RWPE1 (cell line): ENCODE measurements at regions not wholly inside any gene's neighbourhood (a gene's known extent, or its start where the extent isn't known, plus 50 kb on each side); places are given as distances from the start of the nearest gene placed in this dataset.

Experiments
- CTCF ChIA-PET: fragments of 350-600 bp; sonication (Branson Sonifier 250); formaldehyde crosslinking; extraction: SDS; loops from one replicate; lab custom pipeline; 2021; lab: Yijun Ruan, JAX
- POLR2A ChIA-PET: fragments of 400-600 bp; formaldehyde crosslinking; extraction: SDS; loops from one replicate; lab custom pipeline; 2020; ENCODE audit warnings: antibody characterized with exemption; ENCODE audit not compliant: low non-redundant PET; lab: Yijun Ruan, JAX
- DNase-seq: peaks from one replicate; pipeline ENCODE4 v3.0.0; 2012; ENCODE audit warnings: low spot score
- H3K27ac ChIP-seq: fragments of 450-650 bp; 2 replicates; pipeline ENCODE4 v1.5.1; 2017
- TF ChIP-seq, protein P1 (sequence below): fragments of 450-650 bp; conservative IDR thresholded peaks from 2 replicates; pipeline ENCODE4 v1.5.1; 2017; ENCODE audit warnings: low read depth, mild to moderate bottlenecking

DNA sequence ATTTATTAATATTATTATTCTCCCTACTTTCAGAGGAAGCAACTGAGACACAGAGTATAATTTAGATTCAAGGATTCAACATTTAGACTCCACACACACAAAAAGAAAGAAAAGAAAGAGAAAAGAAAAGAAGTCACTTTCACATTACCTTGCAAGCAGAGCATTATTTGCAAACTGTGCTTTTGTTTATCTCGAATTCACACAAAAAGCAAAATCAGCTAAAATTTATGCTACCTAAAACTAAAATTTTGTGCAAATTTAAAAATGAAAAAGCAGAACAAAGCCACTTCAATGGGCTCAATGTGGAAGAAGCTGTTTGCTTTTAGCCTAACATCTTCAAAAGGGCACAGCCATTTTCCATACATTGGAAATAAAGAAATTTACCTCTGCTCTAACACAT is 1282.7 kb upstream of the GYPC start:
- ChIA-PET POLR2A (no interaction called here), CTCF (interaction anchor here (0.6 kb wide), 1 partner anchor 285 kb away, joined by 3 read pairs; no protein-coding TSS in a partner anchor)
- DNase-seq: no peak
- TF ChIP-seq, protein P1, sequence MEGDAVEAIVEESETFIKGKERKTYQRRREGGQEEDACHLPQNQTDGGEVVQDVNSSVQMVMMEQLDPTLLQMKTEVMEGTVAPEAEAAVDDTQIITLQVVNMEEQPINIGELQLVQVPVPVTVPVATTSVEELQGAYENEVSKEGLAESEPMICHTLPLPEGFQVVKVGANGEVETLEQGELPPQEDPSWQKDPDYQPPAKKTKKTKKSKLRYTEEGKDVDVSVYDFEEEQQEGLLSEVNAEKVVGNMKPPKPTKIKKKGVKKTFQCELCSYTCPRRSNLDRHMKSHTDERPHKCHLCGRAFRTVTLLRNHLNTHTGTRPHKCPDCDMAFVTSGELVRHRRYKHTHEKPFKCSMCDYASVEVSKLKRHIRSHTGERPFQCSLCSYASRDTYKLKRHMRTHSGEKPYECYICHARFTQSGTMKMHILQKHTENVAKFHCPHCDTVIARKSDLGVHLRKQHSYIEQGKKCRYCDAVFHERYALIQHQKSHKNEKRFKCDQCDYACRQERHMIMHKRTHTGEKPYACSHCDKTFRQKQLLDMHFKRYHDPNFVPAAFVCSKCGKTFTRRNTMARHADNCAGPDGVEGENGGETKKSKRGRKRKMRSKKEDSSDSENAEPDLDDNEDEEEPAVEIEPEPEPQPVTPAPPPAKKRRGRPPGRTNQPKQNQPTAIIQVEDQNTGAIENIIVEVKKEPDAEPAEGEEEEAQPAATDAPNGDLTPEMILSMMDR: no peak
- H3K27ac ChIP-seq: no peak overlapping the region

DNA sequence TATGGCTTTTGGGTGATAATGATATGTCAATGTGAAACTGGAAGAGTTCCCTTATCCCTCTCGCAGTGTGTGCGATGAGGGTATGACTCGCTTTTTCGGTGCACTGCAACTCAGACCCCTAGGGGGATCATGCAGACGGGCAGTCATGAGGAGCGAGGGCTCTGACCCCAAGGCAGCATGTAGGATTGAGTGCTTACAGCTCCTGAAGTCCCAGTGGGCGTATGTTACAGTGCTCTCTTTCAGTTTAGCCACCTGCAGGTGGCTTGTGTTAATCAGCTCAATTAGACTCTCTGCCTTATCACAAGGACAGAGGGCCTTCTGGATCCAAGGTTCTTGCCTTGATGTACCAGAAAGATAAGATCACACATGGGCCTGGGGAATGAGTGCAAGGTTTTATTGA is 1269.9 kb upstream of the GYPC start:
- ChIA-PET POLR2A (no interaction called here), CTCF (no interaction called here)
- H3K27ac ChIP-seq: no peak overlapping the region
- TF ChIP-seq, protein P1: no peak
- no peak for DNase-seq

DNA sequence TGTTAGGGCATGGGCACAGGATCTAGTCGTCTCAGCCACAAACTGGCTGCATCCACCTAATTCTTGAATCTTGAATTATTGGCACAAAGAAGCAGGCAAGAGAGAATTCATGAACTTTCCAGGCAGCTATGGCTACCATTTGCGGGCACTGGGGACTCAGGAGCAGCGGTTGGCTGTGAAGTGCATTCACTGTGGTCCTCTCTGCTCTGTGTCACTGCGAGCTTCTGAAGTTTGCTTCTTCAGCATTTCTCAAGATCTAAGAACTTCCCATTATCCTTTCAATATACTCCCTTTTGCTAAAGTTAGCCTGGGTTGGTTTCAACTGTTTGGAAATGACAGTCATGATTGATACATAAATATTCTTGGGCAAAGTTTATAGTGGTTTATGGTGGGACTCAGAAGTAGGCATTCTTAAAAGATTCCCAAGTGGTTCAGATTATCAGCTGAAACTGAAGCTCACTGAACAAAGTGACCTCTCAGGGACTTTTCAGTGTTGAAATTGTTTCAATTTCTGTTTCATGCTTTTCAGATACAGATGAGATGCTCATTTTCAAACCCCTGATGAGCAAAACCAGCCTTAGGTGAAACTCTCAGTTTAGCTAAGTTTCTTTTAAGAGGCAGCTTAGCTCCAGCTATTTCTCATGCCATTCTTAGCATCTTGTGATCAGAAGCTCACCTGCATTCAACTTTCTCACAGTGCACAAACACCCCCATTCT is 1258.3 kb upstream of the GYPC start:
- CTCF ChIA-PET: no interaction called here
- POLR2A ChIA-PET: no interaction called here
- no peak overlapping the region for H3K27ac ChIP-seq
- TF ChIP-seq, protein P1: no peak
- no peak for DNase-seq

DNA sequence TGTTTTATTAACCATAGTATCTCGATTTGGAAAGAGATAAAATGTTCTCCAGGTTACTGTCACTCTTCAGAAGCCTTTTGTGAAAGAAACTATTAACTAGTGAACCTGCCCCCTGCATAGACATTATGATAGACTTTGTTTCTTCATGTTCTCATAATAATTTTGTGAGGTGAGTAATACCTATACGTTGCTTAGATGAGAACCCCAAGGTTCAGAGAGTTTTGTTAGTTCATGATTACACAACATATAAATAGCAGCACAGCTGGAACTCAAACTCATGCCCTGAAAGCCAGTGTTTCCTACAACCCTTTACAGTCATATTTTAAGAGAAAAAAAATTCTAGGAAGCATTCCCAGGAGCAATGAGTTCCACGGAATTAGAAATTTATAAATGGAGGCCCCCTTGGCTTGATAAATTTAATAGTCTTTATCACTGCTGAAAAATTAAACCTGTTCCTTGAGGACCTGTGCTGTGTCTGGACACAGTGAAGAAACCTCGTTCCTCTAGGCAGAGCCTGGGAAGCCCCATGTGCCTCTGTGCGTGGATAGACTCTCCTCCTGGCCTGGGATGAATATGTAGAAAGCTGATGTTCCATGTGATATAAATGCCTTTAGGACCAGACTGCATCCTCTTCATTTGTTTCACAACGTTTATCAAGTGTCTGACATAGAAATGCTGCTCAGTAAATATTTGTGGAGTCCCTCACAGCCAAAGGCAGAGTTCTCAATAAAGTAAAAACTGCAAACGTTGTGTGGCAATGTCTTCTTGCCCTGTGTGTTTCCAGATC is 1257.0 kb upstream of the GYPC start:
- TF ChIP-seq, protein P1: no peak
- CTCF ChIA-PET: no interaction called here
- DNase-seq: no peak
- POLR2A ChIA-PET: no interaction called here
- no peak overlapping the region for H3K27ac ChIP-seq

DNA sequence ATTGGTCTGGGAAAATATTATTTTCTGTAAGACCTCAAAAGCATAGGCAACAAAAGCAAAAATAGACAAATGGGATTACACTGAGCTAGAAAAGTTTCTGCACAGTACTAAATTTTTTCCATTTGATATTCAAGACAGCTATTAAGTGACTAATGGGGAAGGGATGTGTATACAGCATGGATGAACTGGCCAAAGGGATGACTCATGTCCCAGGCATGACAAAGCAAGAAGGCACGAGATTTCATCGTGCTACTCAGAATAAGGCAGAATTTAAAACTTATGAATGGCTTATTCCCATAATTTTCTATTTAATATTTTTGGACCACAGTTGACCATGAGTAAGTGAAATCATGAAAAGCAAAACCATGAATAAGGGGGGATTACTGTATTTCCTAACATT is 1250.1 kb upstream of the GYPC start:
- peak; percentile 70 for DNase-seq
- H3K27ac ChIP-seq: no peak overlapping the region
- TF ChIP-seq, protein P1: no peak
- POLR2A ChIA-PET: no interaction called here
- CTCF ChIA-PET: interaction anchor here (0.6 kb wide), 1 partner anchor 40 kb away, joined by 3 read pairs; no protein-coding TSS in a partner anchor

DNA sequence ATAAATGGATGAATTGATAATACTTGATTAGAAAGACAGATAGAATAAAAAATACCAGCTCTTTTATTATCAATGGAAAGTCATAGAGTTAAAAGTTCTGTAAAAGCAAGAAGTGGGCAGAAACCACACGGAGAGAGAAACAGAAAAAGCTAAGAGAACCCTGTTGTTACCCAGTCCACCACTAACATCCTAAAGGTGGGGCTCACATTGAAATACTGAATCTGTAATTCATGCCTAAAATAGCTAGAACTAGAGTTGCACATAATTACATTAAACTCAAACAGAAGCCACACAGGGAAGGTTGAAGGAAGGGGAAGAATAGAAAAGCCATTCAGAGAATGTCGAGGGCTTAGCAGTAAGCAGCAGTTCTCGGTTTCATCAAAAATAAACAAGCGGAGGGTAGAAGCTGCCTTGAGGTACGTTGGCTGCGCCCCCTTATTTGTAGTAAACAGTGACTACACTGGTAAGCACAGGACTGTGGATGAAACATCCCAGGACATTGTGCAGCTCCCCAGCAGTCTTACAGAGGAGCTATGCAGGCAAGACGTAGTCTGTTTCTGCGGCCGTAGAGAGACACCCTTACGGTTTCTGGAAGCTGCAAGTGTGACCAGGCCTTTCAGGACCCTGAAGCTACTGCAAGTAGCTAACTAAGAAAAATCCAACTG is 1247.0 kb upstream of the GYPC start:
- TF ChIP-seq, protein P1: no peak
- CTCF ChIA-PET: interaction anchor here (0.6 kb wide), 1 partner anchor 106 kb away, joined by 3 read pairs; no protein-coding TSS in a partner anchor

More for the DNA sequence above, 1247.0 kb upstream of the GYPC start:
- DNase-seq: no peak
- H3K27ac ChIP-seq: no peak overlapping the region
- POLR2A ChIA-PET: no interaction called here
